ENCODE measurements at regions not wholly inside any gene's neighbourhood (a gene's known extent, or its start where the extent isn't known, plus 50 kb on each side); places are given as distances from the start of the nearest gene placed in this dataset.

DNA sequence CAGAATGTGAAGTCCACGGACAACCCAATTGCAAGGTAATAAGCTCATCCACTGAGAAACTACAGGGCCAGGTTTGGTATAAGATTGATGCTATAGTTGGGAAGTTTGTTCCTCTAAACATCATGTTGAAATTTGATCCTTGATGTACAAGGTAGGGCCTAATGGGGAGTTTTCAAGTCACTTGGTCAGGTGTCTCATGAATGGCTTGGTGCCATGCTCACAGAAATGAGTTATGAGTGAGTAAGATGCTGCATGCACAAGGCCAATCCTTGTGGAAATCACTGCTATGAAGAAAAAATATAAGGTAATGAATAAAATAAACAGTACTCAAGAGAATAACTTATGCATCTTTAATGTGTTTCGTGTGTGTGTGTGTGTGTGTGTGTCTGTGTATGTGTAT, 1891.2 kb downstream of the NCAM2 start:
- no peak overlapping the region for H3K27ac Mint-ChIP-seq
- no peaks in the 10 kb centered on the region for H3K27me3 Mint-ChIP-seq (ENCODE audit: low read depth)
- H3K4me3 Mint-ChIP-seq = no peak overlapping the region
- H3K9me3 Mint-ChIP-seq = no peaks in the 10 kb centered on the region
- no peaks in the 10 kb centered on the region for H3K36me3 Mint-ChIP-seq (ENCODE audit: low read depth)
- peaks cover 12% of the 10 kb centered on the region for H3K4me1 Mint-ChIP-seq
- TF ChIP-seq, protein P1, sequence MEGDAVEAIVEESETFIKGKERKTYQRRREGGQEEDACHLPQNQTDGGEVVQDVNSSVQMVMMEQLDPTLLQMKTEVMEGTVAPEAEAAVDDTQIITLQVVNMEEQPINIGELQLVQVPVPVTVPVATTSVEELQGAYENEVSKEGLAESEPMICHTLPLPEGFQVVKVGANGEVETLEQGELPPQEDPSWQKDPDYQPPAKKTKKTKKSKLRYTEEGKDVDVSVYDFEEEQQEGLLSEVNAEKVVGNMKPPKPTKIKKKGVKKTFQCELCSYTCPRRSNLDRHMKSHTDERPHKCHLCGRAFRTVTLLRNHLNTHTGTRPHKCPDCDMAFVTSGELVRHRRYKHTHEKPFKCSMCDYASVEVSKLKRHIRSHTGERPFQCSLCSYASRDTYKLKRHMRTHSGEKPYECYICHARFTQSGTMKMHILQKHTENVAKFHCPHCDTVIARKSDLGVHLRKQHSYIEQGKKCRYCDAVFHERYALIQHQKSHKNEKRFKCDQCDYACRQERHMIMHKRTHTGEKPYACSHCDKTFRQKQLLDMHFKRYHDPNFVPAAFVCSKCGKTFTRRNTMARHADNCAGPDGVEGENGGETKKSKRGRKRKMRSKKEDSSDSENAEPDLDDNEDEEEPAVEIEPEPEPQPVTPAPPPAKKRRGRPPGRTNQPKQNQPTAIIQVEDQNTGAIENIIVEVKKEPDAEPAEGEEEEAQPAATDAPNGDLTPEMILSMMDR (IDR thresholded peaks at IDR 0.05; ENCODE audit: unreplicated experiment in 3 of 3) = no peak

DNA sequence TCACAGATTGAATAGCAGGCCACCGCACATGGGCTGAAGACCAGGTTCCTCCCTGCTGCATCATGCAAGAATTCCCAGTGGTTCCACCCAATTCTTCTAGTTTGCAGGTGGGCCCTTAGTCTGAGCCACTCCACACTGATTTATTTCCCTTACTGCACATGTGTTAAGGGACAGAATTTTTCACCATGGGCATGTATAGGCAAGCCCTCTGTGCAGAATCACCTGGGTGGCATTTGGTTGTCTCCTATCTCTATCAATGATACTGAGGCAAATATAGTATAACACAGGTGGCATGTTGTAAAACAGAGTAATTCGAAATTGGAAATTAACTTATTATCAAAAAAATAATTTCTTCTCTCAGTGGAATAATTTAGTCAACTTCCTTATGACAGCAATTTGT, 1892.4 kb downstream of the NCAM2 start:
- TF ChIP-seq, protein P1 (IDR thresholded peaks at IDR 0.05; ENCODE audit: unreplicated experiment in 3 of 3) = no peak
- no peaks in the 10 kb centered on the region for H3K27me3 Mint-ChIP-seq (ENCODE audit: low read depth)
- no peak overlapping the region for H3K27ac Mint-ChIP-seq
- H3K4me1 Mint-ChIP-seq = peaks cover 12% of the 10 kb centered on the region
- no peaks in the 10 kb centered on the region for H3K9me3 Mint-ChIP-seq
- no peak overlapping the region for H3K4me3 Mint-ChIP-seq
- H3K36me3 Mint-ChIP-seq (ENCODE audit: low read depth) = no peaks in the 10 kb centered on the region

DNA sequence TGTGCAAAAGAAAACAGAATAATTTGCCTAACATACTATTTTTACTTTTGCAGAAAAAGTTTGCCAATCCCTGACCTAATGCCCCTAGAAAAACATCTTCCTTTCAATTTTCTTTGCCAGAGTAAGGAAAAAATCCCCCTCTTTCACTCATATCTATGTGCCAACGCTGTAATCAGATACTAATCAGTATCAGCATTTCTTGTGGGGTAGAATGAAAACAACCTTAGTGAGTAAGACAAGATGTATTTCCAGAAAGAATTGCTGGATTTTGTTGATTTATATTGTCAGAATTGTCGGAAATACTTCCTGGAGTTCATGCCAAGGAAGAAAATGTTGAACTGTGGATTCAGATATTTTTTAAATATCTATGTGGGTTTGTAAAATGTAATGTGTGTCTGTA, 1893.8 kb downstream of the NCAM2 start:
- Mint-ChIP-seq H3K27ac (no peak overlapping the region), H3K36me3 (ENCODE audit: low read depth) (no peaks in the 10 kb centered on the region), H3K4me3 (no peak overlapping the region), H3K4me1 (peaks cover 12% of the 10 kb centered on the region), H3K27me3 (ENCODE audit: low read depth) (no peaks in the 10 kb centered on the region), H3K9me3 (peaks cover 4% of the 10 kb centered on the region)
- TF ChIP-seq, protein P1 (IDR thresholded peaks at IDR 0.05; ENCODE audit: unreplicated experiment in 3 of 3) = no peak

DNA sequence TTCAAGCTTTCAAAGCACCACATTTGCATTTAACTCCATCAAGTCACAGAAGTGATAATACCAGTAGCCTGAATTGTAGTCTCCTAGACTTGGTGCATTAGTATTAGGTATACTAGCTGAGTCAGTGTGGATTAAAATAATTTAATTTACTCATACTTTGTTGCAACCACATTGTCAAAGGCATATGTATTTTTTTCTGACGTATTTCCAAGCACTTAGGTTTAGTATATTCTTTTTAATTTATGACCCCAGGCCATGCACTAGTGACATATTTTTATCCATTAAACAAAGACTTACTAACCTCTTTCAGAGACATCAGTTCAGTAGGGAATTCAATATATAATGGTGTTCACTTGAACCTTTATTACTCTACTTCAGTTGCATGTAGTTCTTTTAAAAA, 1894.5 kb downstream of the NCAM2 start:
- TF ChIP-seq, protein P1 (IDR thresholded peaks at IDR 0.05; ENCODE audit: unreplicated experiment in 3 of 3) = no peak
- Mint-ChIP-seq H3K9me3 (peaks cover 4% of the 10 kb centered on the region), H3K4me1 (peaks cover 12% of the 10 kb centered on the region), H3K27ac (no peak overlapping the region), H3K27me3 (ENCODE audit: low read depth) (no peaks in the 10 kb centered on the region), H3K36me3 (ENCODE audit: low read depth) (no peaks in the 10 kb centered on the region), H3K4me3 (no peak overlapping the region)

DNA sequence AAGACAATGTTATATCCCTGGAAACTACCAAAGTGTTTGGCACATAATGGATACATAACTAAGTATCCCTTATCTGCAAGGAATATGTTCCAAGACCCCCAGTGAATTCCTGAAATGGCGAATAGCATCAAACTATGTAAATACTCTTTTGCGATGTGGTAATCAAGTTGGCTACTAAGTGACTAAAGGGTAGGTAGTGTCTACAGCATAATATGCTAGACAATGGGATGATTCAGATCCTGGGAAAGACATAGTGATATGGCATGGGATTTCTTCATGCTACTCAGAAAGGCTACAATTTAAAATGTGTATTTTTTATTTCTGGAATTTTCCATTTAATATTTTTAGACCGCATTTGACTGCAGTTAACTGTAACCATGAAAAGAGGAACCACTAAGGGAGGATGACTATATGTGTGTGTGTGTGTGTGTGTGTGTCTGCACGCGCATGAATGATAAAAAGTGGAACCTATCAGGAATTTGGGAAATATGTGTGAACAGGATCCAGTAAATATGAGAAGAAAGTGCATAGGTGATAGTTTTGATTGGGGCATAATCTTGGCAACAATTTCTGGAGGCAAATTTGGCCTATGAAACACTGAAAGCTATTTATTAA, 1899.9 kb downstream of the NCAM2 start:
- Mint-ChIP-seq H3K36me3 (ENCODE audit: low read depth) (no peaks in the 10 kb centered on the region), H3K4me3 (no peak overlapping the region), H3K4me1 (no peaks in the 10 kb centered on the region), H3K27ac (no peak overlapping the region), H3K27me3 (ENCODE audit: low read depth) (no peaks in the 10 kb centered on the region), H3K9me3 (peaks cover 4% of the 10 kb centered on the region)
- TF ChIP-seq, protein P1 (IDR thresholded peaks at IDR 0.05; ENCODE audit: unreplicated experiment in 3 of 3) = no peak

DNA sequence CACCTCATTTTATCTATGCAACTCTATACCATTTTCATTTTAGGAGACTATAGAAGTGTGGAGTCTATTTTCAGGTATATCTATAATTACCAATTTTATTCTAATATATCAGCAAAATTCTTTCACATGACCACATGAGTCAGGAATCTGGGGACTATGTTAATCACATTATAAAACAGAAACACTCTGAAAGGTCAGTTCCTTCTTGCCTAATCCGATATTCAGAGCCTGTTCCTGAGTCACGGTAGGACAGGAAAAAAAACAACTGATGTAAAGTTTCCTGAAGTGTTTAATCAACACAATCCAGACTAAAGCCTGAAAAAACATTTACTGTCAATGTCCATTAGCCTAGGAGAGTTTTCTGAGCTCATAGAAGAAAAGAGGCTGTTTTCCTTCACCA, 1902.3 kb downstream of the NCAM2 start:
- Mint-ChIP-seq H3K27ac (no peak overlapping the region), H3K36me3 (ENCODE audit: low read depth) (no peaks in the 10 kb centered on the region)

More for the DNA sequence above, 1902.3 kb downstream of the NCAM2 start:
- H3K9me3 Mint-ChIP-seq = peaks cover 4% of the 10 kb centered on the region
- H3K4me3 Mint-ChIP-seq = no peak overlapping the region
- H3K4me1 Mint-ChIP-seq = no peaks in the 10 kb centered on the region
- no peaks in the 10 kb centered on the region for H3K27me3 Mint-ChIP-seq (ENCODE audit: low read depth)
- TF ChIP-seq, protein P1 (IDR thresholded peaks at IDR 0.05; ENCODE audit: unreplicated experiment in 3 of 3) = no peak
